ENCODE measurements at regions not wholly inside any gene's neighbourhood (a gene's known extent, or its start where the extent isn't known, plus 50 kb on each side); places are given as distances from the start of the nearest gene placed in this dataset.

- no peak overlapping the region for H3K27ac ChIP-seq
These were observed 1368.4 kb upstream of the TMEM132C start for GRCh38 chr12:126898562-126898961.

GRCh38 chr12:126899926-126900792 is 1366.8 kb upstream of the TMEM132C start:
- H3K27ac ChIP-seq, result no peak overlapping the region
- TF ChIP-seq ZFX (IDR thresholded peaks at IDR 0.05) (no peak), CTCF (conservative IDR thresholded peaks at IDR 0.05) (no peak)

More at GRCh38 chr12:126898562-126898961, 1368.4 kb upstream of the TMEM132C start:
- TF ChIP-seq CTCF (conservative IDR thresholded peaks at IDR 0.05) (no peak), ZFX (IDR thresholded peaks at IDR 0.05) (no peak)

DNA sequence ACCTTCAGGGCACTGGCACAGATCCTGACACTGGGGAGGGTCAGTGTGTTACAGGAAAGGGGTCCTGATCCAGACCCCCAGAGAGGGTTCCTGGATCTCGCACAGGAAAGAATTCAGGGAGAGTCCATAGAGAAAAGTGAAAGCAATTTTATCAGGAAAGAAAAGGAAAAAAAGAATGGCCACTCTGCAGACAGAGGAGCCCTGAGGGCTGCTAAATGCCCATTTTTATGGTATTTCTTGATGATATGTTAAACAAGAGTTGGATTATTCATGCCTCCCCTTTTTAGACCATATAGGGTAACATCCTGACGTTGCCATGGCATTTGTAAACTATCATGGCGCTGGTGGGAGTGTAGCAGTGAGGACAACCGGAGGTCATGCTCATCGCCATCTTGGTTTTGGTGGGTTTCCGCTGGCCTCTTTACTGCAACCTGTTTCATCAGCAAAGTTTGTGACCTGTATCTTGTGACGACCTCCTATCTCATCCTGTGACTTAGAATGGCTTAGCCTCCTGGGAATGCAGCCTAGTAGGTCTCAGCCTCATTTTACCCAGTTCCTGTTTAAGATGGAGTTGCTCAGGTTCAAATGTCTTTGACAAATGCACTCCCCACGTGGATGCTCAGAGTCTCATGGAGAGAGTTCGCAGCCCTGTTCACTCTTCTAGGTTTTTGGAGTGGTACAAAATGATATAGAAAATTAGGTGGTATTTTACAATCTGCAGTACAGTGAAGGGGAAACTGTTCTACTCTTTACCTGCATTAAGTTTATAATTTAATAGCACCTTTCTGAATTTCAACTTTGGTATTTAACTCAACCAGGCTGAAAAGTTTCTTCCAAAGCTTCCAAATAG is 1363.7 kb upstream of the TMEM132C start:
- no peak for TF ChIP-seq CTCF (conservative IDR thresholded peaks at IDR 0.05)
- no peak for TF ChIP-seq ZFX (IDR thresholded peaks at IDR 0.05)

DNA sequence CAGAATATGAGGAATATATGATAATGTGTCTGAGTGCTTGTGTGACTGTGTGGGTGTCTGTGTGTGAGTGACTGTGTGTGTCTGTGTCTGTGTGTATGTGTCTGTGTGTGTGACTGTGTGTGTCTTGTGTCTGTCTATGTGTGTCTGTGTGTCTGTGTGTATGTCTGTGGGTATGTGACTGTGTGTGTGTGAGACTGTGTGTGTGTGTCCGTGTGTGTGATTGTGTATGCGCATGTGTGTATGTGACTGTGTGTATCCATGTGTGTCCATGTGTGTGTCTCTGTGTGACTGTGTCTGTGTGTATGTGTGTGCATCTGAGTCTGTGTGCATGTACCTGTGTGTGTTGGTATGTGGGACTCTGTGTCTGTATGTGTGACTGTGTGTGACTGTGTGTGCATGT is 1361.2 kb upstream of the TMEM132C start:
- TF ChIP-seq CTCF (conservative IDR thresholded peaks at IDR 0.05), result no peak
- TF ChIP-seq ZFX (IDR thresholded peaks at IDR 0.05), result no peak
- no peak overlapping the region for H3K27ac ChIP-seq

More for the DNA sequence above, 1363.7 kb upstream of the TMEM132C start:
- H3K27ac ChIP-seq, result no peak overlapping the region

DNA sequence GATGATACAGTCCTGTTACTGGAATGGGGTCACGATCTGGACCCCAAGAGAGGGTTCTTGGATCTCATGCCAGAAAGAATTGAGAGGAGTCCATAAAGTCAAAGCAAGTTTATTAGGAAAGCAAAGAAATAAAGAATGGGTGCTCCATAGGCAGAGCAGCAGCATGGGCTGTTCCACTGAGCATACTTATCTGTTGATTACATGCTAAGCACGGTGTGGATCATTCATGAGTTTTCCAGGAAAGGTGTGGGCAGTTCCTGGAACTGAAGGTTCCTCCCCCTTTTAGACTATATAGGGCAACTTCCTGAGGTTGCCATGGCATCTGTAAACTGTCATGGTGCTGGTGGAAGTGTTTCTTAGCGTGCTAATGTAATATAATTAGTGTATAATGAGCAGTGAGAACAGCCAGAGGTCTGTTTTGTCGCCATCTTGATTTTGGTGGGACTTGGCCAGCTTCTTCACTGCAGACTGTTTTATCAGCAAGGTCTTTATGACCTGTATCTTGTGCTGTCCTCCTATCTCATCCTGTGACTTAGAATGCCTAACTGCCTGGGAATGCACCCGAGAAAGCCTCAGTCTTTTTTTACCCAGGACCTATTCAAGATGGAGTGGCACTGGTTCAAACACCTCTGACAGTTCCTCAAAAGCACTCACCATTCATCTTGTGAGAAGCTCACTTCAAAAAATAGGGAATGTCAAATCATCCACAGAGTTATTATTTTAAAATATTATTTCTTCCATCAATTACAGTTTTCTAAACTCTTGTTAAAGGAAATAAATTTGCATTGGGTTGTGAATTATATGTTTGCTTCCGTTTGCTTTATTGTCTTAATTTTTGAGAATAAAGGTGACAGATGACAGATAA is 1358.8 kb upstream of the TMEM132C start:
- no peak overlapping the region for H3K27ac ChIP-seq
- no peak for TF ChIP-seq CTCF (conservative IDR thresholded peaks at IDR 0.05)
- TF ChIP-seq ZFX (IDR thresholded peaks at IDR 0.05), result no peak

DNA sequence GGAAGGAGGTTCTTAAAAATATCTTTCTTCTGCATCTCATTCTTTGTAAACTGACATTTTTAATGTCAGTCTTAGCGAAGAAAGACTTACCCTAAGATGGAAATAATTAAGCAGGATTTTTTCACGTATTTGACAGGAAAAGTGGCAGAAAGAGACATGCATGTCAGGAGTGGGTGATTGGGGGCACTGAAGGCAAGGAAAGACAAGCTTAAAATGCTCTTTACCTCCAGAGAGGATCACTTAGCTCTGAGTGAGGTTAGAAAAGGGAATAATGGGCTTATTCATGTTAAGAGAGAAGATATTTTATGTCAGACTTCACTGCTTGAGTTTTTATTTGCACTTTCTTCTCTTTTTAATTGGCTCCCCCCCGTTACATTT is 1358.2 kb upstream of the TMEM132C start:
- no peak overlapping the region for H3K27ac ChIP-seq
- TF ChIP-seq ZFX (IDR thresholded peaks at IDR 0.05) (no peak), CTCF (conservative IDR thresholded peaks at IDR 0.05) (no peak)
